GF-D8 (cell line): ENCODE measurements at regions not wholly inside any gene's neighbourhood (a gene's known extent, or its start where the extent isn't known, plus 50 kb on each side); places are given as distances from the start of the nearest gene placed in this dataset.

ENCODE experiments used
- DNase-seq: peaks from one replicate; lab custom pipeline; 2025; lab: John Stamatoyannopoulos, UW

GRCh38 chr10:108244443-108245228, 1080.1 kb upstream of the SORCS1 start:
- DNase-seq = no peak

- DNase-seq = no peak
Observed at GRCh38 chr10:108241166-108241565, 1076.7 kb upstream of the SORCS1 start.

DNA sequence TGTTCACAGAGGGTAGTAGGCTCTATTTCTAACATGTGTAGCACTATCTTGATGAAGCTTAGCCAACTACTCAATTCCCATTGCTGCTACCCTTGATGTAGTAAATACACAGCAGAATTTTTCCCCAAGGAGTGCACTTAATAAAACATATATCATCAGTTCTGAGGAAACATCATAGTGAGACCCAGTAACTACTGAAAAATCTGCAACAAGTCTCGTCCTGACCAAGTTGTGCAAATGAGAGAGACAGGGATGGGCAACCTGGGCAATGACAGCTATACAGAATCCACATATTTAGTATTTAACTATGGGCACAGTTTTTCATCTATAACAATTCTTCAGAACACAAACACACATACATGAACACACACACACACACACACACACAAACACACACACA, 1073.8 kb upstream of the SORCS1 start:
- DNase-seq = no peak

- DNase-seq = no peak
Observed at GRCh38 chr10:108230478-108231170, 1066.1 kb upstream of the SORCS1 start.

DNA sequence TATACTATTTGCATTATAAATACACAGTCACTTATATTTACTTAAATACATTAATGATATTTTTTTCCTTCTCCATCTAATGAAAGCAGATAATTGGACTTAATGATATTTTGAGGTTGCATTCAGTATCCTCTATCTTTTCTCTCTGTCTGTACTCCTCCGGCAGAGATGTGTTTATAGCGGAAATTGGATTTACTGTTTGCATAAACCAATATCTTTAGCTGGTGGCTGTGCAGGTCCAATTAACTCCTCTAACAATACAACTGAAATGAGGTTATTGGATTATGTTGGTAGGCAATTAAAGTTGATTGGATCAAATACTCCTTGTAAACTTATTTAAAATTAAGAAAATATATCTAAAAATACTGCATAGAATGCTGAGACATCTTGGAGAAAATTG, 1044.2 kb upstream of the SORCS1 start:
- no peak for DNase-seq

DNA sequence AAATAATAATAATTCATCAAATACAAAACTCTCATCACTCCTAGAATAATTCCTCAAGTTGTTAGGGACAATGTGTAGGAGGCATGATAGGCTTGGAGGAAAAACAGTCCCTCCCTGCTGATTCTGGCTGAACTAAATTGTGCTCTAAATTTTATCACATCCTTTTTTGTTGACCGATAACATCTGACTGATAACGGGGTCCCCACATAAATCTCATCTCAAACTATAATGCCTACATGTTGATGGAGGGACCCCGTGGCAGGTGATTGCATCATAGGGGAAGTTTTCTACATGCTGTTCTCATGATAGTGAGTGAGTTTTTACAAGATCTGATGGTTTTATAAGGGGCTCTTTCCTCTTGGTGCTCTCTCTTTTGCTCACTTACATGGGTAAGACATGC, 1043.5 kb upstream of the SORCS1 start:
- DNase-seq = no peak

DNA sequence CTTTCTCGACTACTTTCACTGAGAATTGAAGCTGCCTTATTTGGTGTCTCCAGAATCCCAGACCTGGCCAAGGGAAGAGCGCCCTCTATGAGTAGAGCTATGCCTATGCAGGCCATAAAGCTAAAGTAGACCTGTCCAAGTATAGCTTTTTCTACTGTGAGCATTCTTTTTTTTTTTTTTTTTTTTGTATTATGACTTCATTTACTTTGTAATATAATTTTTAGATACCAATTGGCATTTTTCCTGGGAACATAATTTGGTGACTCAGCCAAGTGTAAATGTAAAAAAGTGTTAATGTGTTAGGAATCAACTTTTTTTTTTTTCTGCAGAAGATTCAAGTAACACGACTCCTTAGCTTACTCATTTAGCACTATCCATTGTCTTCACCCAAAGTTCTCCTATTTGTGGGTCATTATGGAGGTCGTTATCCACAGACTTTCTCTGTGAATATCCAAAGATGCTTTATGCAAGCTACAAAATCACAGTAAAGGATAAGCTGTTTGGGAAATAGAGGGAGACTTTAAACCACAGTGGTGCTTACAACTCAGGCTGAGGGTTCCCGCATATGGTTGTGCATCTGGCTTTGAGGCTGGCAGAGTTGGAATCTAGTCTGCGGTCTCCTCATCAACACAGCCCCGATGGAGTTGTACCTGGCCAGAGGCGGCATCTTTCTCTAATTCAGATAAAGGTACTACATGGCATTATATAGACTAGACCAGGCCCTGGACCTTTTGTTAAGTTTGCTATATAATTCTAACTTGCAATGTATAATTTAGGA, 1040.2 kb upstream of the SORCS1 start:
- DNase-seq = no peak

DNA sequence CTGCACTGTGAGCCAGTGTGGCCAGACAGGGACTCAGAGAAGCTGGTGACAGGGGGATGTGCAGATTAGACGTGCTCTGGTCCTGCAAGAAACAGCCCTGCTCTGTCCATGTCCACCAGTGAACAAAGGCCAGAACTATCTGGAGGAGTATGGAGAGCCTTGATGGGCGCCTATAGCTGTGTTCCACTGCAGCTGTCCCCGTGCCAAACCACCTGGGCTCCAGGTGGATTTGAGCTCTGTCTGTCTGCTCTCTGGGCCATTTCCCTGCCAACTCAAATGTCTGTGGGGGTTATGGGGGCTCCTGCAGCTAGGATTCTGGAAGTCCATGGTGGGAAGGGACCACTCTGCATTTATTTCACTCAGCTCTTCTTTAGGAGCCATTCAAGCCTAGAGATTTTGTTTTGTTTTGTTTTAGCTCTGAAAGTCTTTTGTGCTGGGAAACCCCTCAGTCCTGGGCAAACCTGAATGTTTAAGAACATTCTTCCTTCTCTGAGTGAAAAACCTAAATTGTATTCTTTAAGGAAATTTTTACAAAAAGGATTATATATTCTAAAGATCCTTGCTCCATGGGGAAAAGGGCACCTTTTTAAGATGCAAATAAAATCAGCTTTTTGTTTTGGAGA, 1039.5 kb upstream of the SORCS1 start:
- no peak for DNase-seq

DNA sequence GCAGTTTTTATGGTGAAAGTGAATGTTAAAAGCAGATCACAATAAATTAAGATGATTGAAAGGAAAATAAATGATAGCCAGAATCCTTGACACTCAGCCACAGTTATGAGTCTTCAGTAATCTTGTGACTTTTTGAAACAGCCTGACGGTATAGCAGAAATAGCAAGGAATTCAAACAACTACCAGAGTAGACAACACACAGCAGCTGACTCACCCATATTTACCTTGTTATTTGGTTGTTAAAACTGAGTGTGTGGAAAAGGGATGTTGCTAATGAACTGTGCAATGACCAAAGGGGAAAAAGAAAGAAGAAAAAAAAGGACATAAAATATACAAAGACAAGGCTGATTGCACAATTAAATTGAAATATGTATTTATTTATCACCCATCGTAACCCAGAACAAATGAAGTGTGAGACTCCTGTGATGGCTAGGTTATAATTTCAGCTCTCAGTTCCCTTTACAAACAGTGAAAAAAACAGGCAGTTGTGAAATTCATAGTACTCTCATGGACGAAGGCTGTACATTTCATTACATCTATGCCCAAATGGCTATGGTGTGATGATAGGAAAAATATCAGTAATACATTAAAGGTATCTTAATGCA, 1023.0 kb upstream of the SORCS1 start:
- no peak for DNase-seq

- DNase-seq = no peak
Observed at GRCh38 chr10:108184114-108184513, 1019.6 kb upstream of the SORCS1 start.

DNA sequence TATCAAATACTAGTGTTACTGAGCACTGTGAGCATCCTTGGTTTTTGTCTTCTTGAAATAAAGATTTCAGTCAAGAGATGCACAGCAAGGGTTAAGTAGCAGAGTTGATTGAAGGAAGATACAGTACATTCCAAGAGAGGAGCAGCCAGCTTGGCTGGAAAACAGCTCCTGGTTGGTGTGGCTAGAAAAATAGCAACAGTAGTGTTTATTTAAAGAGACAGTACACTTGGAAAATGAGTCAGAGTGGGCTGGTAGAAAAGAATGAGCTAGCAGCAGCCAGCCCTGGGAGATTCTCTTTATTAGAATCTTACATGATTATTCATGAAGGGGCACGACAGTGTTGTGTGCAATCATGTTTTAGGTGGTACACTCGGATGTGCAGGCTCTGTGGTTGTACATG, 1016.4 kb upstream of the SORCS1 start:
- DNase-seq = no peak

DNA sequence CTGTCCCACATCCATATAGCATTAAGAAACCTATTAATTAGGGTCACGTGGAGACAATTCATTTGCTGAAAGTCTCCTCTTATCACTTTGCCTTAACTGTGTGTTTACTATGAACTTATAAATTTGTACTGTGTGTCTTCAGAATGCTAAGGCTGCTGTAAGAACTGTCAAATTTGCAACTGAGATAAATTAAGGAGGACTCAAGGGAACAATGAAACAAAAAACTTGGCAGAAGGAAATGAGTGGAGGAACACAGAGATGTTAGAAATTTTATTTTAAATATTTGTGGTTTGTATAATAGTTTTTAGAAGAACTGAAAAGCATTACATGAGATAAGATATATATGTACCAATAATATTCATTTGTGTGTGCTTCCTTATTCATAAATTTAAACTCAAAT, 1005.3 kb upstream of the SORCS1 start:
- DNase-seq = no peak

GRCh38 chr10:108167766-108168165, 1003.3 kb upstream of the SORCS1 start:
- DNase-seq = no peak

GRCh38 chr10:108166401-108166800, 1001.9 kb upstream of the SORCS1 start:
- DNase-seq = no peak

DNA sequence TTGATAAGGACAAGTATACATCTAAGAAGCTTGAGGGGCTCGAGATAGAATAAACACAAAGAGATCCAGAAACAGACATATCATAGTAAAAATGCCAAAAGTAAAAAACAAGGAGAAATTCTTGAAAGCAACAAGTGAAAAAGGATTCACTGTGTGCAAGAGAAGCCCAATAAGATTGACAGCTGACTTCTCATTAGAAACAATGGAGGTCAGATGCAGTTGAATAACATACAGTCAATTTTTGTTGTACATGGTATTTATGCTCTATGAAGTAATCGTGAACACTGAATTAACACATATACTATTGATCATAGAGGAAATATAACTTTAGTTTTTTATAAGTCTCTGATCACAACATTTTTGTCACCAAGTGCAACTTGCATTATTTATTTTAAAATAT, 982.8 kb upstream of the SORCS1 start:
- DNase-seq = no peak

- DNase-seq = no peak
Observed at GRCh38 chr10:108141064-108141463, 976.6 kb upstream of the SORCS1 start.

DNA sequence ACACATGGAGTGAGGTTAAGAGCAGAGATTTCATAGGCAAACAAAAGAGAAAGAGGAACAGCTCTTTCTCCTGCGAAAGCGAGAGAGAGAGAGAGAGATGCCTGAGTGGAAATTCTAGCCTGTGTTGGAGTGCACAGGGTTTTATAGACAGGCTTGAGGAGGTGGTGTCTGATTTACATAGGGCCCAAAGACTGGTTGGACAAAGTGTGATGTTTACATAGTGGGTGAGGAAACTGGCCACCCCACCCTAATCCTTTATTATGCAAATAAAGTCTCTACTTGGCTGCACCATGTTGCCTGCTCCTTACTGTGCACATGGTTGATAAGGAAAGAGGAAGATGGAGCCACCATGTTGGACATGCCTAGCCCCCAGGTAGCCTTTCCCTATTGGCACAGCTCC, 967.8 kb upstream of the SORCS1 start:
- DNase-seq = no peak

- no peak for DNase-seq
Observed at GRCh38 chr10:108130575-108130974, 966.1 kb upstream of the SORCS1 start.

DNA sequence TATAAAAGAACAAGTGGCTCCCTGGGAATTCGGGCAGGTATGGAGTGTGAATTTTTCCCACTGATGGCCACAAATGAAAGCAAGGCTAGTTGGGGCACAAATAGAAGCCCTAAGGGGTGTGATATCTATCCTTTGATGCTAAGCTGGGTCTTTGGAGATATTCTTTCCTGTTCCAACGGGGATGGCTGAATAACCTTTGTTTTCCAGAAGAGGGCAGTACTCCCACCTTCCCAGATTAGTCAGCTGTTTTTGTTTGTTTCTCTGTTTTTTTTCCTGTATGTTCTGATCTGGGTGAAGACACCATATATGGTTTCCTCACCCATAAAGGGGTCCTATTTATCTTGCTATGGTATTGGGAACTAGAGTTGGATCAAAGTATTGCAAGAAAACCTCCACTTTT, 947.7 kb upstream of the SORCS1 start:
- no peak for DNase-seq

- DNase-seq = no peak
Observed at GRCh38 chr10:108104551-108105156, 940.1 kb upstream of the SORCS1 start.

- no peak for DNase-seq
Observed at GRCh38 chr10:108097258-108097657, 932.8 kb upstream of the SORCS1 start.
